ENCODE measurements at regions not wholly inside any gene's neighbourhood (a gene's known extent, or its start where the extent isn't known, plus 50 kb on each side); places are given as distances from the start of the nearest gene placed in this dataset.

GRCh38 chr2:186345745-186346144, 140.3 kb upstream of the ZC3H15 start:
- TF ChIP-seq GATA2 (IDR thresholded peaks at IDR 0.05; ENCODE audit: low read depth, low read length) (no peak), GATA3 (IDR thresholded peaks at IDR 0.05; ENCODE audit: low read depth, low read length) (no peak)
